ENCODE measurements at regions not wholly inside any gene's neighbourhood (a gene's known extent, or its start where the extent isn't known, plus 50 kb on each side); places are given as distances from the start of the nearest gene placed in this dataset.

DNA sequence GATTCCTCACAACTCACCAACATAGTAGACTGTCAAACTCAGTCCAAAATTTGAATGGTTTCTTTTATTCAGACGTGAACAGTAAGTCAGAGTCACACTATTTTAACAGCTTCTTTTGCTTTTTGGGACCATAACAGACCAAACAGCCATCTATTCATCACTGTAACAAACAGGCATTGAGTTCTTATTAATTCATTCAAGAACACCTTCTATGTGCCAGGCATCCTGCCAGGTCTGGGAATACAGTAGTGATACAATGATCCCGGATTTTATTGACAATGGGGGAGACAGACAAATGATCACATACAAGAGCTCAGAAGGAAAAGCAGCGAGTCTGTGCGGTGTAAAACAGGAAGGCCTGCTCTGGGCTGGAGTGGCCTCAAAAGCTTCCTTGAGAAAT, 153.3 kb upstream of the ERCC6L2 start:
- DNase-seq (ENCODE audit: low read depth), result no peak
- no peak overlapping the region for H3K4me3 ChIP-seq (ENCODE audit: low read depth, low read length)
- TF ChIP-seq, protein P1, sequence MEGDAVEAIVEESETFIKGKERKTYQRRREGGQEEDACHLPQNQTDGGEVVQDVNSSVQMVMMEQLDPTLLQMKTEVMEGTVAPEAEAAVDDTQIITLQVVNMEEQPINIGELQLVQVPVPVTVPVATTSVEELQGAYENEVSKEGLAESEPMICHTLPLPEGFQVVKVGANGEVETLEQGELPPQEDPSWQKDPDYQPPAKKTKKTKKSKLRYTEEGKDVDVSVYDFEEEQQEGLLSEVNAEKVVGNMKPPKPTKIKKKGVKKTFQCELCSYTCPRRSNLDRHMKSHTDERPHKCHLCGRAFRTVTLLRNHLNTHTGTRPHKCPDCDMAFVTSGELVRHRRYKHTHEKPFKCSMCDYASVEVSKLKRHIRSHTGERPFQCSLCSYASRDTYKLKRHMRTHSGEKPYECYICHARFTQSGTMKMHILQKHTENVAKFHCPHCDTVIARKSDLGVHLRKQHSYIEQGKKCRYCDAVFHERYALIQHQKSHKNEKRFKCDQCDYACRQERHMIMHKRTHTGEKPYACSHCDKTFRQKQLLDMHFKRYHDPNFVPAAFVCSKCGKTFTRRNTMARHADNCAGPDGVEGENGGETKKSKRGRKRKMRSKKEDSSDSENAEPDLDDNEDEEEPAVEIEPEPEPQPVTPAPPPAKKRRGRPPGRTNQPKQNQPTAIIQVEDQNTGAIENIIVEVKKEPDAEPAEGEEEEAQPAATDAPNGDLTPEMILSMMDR (IDR thresholded peaks at IDR 0.05; ENCODE audit: insufficient read depth, low read depth, low read length, missing control alignments), result no peak

DNA sequence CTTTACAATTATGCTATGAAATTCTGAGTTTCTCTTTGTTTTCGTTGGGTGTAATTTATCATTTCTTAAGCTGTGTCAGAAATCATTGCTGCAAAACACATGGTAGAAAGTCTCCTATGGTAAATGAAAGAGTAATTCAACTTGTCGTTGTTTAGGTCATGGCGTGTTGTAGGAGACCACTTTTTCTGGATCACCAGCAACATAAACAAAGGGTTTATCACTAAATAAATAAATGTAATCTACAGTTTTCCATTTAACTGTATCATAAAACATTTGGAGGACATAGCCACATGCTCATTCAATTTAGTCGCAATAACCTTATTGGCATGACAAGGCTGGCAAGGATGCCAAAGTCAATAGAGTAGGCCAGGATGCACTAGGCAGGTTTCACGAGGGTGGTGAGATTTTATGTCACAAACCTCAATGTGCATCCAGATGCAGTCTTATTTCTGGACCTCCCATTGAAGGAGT, 154.4 kb upstream of the ERCC6L2 start:
- H3K4me3 ChIP-seq (ENCODE audit: low read depth, low read length), result no peak overlapping the region
- TF ChIP-seq, protein P1 (IDR thresholded peaks at IDR 0.05; ENCODE audit: insufficient read depth, low read depth, low read length, missing control alignments), result no peak
- DNase-seq (ENCODE audit: low read depth), result no peak

DNA sequence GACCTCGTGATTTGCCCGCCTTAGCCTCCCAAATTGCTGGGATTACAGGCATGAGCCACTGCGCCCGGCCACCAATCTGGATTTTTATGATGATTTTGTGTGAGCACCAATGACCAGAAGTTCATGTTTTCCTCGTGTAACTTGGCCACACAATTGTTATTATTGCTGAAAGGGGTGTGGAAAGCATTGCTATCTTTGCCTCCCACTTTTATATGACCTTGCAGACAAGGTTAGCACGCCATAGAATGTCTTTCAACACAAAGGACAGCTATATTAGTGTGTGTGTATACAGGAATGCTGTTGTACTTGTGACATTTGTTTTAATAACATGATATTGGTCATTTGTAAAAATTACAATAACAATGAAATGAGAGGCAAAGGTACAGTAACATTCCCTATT, 155.0 kb upstream of the ERCC6L2 start:
- no peak overlapping the region for H3K4me3 ChIP-seq (ENCODE audit: low read depth, low read length)

DNA sequence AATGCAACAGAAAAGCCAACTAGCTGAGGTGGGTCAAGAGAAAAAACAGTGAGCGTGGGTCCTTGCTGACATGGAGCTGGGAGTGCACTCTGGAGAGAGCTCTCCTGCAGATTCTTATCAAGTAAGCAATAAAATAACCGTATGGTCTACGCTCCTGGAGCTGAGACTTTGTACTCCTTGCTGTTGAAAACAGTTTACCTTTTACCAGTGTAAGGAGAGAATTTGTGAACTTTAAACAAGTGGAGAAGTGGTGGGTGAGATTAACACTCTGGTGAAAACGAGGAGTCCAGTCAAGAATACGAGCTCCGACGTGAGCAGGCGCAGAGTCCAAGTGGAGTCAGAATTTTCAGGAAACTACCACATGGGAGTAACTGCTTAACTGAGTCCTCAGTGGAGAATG, 156.1 kb upstream of the ERCC6L2 start:
- TF ChIP-seq, protein P1 (IDR thresholded peaks at IDR 0.05; ENCODE audit: insufficient read depth, low read depth, low read length, missing control alignments), result no peak

More for the DNA sequence above, 155.0 kb upstream of the ERCC6L2 start:
- TF ChIP-seq, protein P1 (IDR thresholded peaks at IDR 0.05; ENCODE audit: insufficient read depth, low read depth, low read length, missing control alignments), result no peak
- DNase-seq (ENCODE audit: low read depth), result no peak

DNA sequence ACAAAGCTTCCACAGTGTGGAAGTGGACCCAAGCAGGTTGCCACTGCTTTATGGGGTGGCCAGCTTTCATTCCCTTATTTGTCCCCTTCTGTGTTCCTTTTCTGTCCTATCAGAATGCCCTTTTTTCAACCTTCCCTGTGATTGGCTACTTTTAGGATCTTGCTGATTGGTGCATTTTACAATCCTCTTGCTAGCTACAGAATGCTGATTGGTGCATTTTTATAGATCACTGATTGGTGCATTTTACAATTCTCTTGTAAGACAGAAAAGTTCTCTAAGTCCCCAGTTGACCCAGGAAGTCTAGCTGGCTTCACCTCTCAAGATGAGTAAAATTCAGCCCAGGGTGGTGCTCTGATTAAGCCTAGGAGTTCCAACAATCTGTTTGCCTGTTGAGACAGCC, 157.2 kb upstream of the ERCC6L2 start:
- no peak for DNase-seq (ENCODE audit: low read depth)
- no peak overlapping the region for H3K4me3 ChIP-seq (ENCODE audit: low read depth, low read length)
- TF ChIP-seq, protein P1 (IDR thresholded peaks at IDR 0.05; ENCODE audit: insufficient read depth, low read depth, low read length, missing control alignments), result no peak

More for the DNA sequence above, 156.1 kb upstream of the ERCC6L2 start:
- no peak overlapping the region for H3K4me3 ChIP-seq (ENCODE audit: low read depth, low read length)
- no peak for DNase-seq (ENCODE audit: low read depth)

DNA sequence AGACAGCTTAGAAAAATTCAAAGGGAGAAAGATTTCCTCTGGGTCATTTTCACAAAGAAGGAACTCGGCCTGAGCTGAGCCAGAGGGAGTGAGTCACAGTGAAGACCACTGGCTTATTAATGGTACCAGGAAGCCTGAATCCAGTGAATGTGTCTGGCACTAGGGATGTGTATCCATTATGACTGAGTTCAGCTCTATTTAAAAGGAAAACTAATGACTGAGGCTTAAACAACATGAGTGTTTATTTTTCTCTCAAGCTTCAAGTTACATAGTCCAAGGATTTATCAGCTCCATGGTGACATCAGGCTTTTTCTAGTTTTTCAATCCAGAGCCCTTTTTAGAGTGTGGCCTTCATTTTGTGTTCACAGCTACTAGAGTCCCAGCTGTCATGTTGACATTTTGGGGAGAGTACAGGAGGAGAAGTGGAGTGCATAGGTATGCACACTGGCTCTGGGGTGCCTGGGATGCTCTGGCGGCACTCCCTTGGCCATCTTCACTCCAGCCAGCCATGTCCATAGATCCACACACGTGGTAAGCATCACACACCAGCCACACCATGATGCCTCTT, 159.5 kb upstream of the ERCC6L2 start:
- no peak overlapping the region for H3K4me3 ChIP-seq (ENCODE audit: low read depth, low read length)
- no peak for DNase-seq (ENCODE audit: low read depth)
- TF ChIP-seq, protein P1 (IDR thresholded peaks at IDR 0.05; ENCODE audit: insufficient read depth, low read depth, low read length, missing control alignments), result no peak

DNA sequence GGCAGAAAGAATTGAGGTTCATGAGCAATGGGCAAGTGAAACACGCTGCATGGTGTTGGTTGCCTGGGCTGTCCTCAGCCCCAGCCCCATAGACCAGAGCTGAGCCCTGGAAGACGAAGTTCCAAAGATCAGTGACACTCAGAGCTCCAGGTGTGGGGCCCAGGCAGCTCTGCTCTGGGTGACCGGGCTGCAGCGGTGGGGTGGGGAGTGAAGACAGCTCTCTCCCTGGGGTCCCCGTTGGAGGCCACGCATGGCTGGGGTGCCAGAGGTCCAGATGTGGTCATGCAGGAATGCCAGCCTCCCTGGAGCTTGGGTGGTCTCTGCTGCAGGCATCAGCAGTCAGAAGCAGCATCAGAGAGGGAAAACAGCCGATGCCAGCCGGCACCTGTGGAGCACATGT, 165.0 kb upstream of the ERCC6L2 start:
- DNase-seq (ENCODE audit: low read depth), result no peak
- TF ChIP-seq, protein P1 (IDR thresholded peaks at IDR 0.05; ENCODE audit: insufficient read depth, low read depth, low read length, missing control alignments), result no peak
- H3K4me3 ChIP-seq (ENCODE audit: low read depth, low read length), result no peak overlapping the region

Measured in GM12865 (cell line).